MM.1S (cell line): ENCODE measurements at regions not wholly inside any gene's neighbourhood (a gene's known extent, or its start where the extent isn't known, plus 50 kb on each side); places are given as distances from the start of the nearest gene placed in this dataset.

Experiments
- EZH2phosphoT487 ChIP-seq: fragments of 300-600 bp; sonication (generic); IDR thresholded peaks from 2 replicates; pipeline ENCODE4 v1.6.1; 2018; ENCODE audit warnings: antibody characterized with exemption, low read length
- TF ChIP-seq, protein P1 (sequence below): fragments of 300-600 bp; sonication (generic); IDR thresholded peaks from 2 replicates; pipeline ENCODE4 v1.5.1; 2016; ENCODE audit warnings: antibody characterized with exemption, low read length, mixed read lengths

DNA sequence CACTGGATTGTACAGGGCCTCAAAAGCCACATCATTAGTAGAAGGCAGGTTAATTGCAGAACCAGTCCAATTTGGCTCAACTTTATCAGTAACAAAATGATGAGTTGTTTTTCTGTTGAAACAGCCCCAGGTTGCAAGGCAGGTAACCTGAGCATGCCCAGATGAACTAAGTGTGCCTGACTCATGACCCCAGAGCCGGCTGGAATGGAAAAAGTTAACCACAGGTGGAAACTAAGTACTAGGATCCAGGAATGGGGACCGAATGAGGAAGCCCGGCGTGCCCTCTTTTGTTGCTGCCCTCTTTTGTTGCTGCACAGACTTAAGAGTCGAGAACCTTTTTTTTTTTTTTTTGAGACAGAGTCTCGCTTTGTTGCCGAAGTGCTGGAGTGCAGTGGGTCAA lies 79.5 kb upstream of the YWHAQ start:
- TF ChIP-seq EZH2phosphoT487, result no peak
- TF ChIP-seq, protein P1, sequence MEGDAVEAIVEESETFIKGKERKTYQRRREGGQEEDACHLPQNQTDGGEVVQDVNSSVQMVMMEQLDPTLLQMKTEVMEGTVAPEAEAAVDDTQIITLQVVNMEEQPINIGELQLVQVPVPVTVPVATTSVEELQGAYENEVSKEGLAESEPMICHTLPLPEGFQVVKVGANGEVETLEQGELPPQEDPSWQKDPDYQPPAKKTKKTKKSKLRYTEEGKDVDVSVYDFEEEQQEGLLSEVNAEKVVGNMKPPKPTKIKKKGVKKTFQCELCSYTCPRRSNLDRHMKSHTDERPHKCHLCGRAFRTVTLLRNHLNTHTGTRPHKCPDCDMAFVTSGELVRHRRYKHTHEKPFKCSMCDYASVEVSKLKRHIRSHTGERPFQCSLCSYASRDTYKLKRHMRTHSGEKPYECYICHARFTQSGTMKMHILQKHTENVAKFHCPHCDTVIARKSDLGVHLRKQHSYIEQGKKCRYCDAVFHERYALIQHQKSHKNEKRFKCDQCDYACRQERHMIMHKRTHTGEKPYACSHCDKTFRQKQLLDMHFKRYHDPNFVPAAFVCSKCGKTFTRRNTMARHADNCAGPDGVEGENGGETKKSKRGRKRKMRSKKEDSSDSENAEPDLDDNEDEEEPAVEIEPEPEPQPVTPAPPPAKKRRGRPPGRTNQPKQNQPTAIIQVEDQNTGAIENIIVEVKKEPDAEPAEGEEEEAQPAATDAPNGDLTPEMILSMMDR, result no peak
